ENCODE measurements at regions not wholly inside any gene's neighbourhood (a gene's known extent, or its start where the extent isn't known, plus 50 kb on each side); places are given as distances from the start of the nearest gene placed in this dataset.

DNA sequence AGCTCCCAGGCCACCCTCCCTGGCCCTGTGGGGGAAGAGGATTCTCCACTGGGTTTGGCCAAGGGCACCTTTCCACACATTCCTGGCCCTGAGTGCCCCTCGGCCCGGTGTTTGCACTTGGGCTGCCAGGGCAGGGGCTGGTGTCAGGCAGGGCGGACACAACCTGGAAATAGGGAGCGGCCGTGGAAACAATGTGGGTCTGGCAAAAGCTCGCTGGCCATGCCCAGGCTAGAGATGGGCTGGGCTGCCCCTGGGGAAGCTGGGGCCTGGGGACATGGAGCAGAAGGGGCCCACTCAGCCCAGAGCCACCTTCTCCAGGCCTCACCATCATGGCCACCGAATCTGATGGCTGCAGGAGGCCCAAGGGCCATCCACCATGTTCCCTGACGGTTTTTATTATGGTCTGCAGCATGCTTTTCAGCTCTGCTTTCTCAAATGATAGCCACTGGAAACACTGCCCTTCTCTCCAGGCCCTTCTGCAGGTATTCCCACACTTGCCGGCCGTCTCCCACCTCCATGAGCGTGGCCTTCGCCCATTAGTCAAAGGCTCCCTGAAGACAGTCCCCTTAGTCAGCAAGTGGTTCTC is 275.1 kb downstream of the CYP26B1 start:
- Histone ChIP-seq H3K36me3 (ENCODE audit: control insufficient read depth, insufficient read depth, low read length) (no peaks in the 10 kb centered on the region), H3K9me1 (ENCODE audit: control insufficient read depth, insufficient read depth, low read length) (no peaks in the 10 kb centered on the region), H3K4me2 (ENCODE audit: insufficient read depth, low read length) (no peak overlapping the region), H2AFZ (ENCODE audit: low read depth, low read length) (no peak overlapping the region), H3K27me3 (ENCODE audit: control insufficient read depth in 2 of 2, insufficient read depth in 2 of 2, low read length in 2 of 2) (peaks cover 2 to 13% of the 10 kb centered on the region in 2 experiments; a peak in 3 of 5 replicates), H3K4me3 (no peak overlapping the region), H3K9ac (ENCODE audit: insufficient read depth in 1 of 2, low read depth in 2 of 2, low read length in 2 of 2) (no peak overlapping the region), H3K4me1 (replicated peaks in 1 of 2; ENCODE audit: control insufficient read depth in 2 of 2, insufficient read depth in 2 of 2, low read length in 2 of 2) (no peaks in the 10 kb centered on the region; a peak in 1 of 5 replicates), H4K20me1 (replicated peaks; ENCODE audit: control insufficient read depth, insufficient read depth, low read length) (no peaks in the 10 kb centered on the region), H3K27ac (ENCODE audit: extremely low read depth, low read depth, low read length) (no peak overlapping the region), H3K9me3 (replicated peaks; ENCODE audit: control insufficient read depth, insufficient read depth, low read depth, low read length) (no peaks in the 10 kb centered on the region), H3K79me2 (ENCODE audit: control insufficient read depth, insufficient read depth, low read length) (no peaks in the 10 kb centered on the region)
- POLR2A ChIA-PET = interaction anchor here (0.7 to 2.0 kb wide), 2 partner anchors 12 to 52 kb away, joined by 3 to 6 read pairs; no protein-coding TSS in a partner anchor
- BruUV-seq (replicated peaks) = no TSS peak
- intact Hi-C loops (cut with micrococcal nuclease) = no loop called here
- TF ChIP-seq CXXC5 (CRISPR knock-in tag; IDR thresholded peaks at IDR 0.05) (no peak), ZNF696 (CRISPR knock-in tag; conservative IDR thresholded peaks at IDR 0.05) (no peak), ILK (tag; IDR thresholded peaks at IDR 0.05; ENCODE audit: borderline replicate concordance, low read depth) (no peak), POLR2G (IDR thresholded peaks at IDR 0.05; ENCODE audit: low read depth, low read length) (no peak), BRD9 (IDR thresholded peaks at IDR 0.05; ENCODE audit: low read depth, partially characterized antibody) (no peak), ZNF77 (CRISPR knock-in tag; IDR thresholded peaks at IDR 0.05) (no peak)
- TF ChIP-seq, protein P1, sequence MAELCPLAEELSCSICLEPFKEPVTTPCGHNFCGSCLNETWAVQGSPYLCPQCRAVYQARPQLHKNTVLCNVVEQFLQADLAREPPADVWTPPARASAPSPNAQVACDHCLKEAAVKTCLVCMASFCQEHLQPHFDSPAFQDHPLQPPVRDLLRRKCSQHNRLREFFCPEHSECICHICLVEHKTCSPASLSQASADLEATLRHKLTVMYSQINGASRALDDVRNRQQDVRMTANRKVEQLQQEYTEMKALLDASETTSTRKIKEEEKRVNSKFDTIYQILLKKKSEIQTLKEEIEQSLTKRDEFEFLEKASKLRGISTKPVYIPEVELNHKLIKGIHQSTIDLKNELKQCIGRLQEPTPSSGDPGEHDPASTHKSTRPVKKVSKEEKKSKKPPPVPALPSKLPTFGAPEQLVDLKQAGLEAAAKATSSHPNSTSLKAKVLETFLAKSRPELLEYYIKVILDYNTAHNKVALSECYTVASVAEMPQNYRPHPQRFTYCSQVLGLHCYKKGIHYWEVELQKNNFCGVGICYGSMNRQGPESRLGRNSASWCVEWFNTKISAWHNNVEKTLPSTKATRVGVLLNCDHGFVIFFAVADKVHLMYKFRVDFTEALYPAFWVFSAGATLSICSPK (IDR thresholded peaks at IDR 0.05; ENCODE audit: borderline replicate concordance) = no peak
- DNase-seq (ENCODE audit: extremely low read depth in 1 of 4, low spot score in 3 of 4) (no peak), ATAC-seq (no peak), FAIRE-seq (no peak)
- in situ Hi-C loops (cut with MboI) = no loop called here
- CTCF ChIA-PET (ENCODE audit: low intra/inter-chr PET ratio) = no interaction called here
- WGBS (ENCODE audit: insufficient coverage, low coverage, missing lambda C conversion rate) = 3% methylated on average over 6 of the region's 12 CpGs

Data from K562 (cell line).